NCI-H2196 (cell line): ENCODE measurements at regions not wholly inside any gene's neighbourhood (a gene's known extent, or its start where the extent isn't known, plus 50 kb on each side); places are given as distances from the start of the nearest gene placed in this dataset.

Source experiments
- DNase-seq: peaks from one replicate; lab custom pipeline; 2025; ENCODE audit not compliant: unreplicated experiment; lab: John Stamatoyannopoulos, UW

- peak; percentile 20 for DNase-seq
Measured at GRCh38 chr22:44615602-44616180, 86.3 kb upstream of the PRR5 start.

DNA sequence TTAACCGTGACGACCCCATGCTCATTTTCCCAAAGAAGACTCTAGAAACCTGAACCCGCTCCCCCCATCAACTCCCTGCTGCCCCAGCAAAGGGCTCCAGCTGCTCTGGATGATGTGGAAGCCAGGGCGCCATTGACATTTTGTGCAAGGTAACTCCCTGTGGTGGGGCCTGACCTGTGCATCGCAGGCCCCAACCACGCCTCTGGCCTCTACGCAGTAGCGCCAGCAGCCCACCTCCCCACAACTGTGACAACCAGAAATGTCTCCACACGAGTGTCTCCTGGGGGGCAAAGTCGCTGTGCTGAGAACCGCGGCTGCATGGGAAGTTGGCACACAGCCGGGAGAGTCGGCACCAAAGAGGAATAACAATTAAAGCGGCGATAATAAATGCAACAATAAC is 86.9 kb upstream of the PRR5 start:
- no peak for DNase-seq

GRCh38 chr22:44613196-44613595 is 88.8 kb upstream of the PRR5 start:
- no peak for DNase-seq

- no peak for DNase-seq
Measured at GRCh38 chr22:44611880-44612496, 90.0 kb upstream of the PRR5 start.

DNA sequence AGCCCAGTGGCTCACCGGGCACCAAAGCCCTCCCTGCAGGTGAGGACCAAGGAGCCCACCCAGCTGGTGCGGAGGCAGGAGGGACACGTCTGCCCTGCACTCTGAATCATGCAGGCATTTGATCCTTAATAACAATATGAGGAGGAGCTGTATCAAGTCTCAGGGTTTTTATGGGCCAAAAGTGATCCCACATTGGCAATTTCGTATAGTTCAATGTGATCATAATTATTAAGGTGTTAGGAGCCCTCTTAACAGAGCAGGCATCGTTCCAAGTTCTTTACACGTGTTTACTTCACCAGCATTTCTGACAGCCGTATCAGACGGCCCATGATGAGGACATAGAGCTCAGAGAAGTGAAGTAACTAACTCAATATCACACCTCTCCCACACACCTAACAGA is 91.9 kb upstream of the PRR5 start:
- no peak for DNase-seq

DNA sequence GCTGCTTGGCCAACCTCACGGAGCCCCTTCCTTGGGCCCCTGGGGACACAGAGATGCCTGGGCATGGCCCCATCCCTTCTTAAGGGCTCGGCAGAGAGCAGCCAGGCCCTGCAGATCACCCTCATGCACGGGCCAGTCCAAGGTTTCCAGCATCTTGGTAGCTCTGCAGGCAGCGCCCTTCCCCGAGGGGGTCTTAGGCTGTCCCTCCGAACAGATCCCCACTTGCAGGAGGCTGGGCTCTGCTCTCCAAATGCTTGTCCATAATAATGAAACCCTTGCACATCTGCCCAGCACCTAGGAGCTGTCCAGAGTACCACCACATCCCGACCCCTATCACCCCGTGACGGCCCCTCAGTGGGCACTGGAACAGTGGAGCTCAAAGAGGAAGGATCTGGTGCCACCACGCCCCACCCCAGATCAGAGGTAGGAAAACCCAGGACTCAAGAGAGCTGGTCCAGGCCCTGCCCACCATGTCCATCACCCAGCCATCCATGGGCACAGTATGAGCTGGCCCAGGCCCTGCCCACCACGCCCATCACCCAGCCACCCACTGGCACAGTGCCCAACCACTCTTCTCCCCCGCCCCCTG is 92.5 kb upstream of the PRR5 start:
- no peak for DNase-seq

DNA sequence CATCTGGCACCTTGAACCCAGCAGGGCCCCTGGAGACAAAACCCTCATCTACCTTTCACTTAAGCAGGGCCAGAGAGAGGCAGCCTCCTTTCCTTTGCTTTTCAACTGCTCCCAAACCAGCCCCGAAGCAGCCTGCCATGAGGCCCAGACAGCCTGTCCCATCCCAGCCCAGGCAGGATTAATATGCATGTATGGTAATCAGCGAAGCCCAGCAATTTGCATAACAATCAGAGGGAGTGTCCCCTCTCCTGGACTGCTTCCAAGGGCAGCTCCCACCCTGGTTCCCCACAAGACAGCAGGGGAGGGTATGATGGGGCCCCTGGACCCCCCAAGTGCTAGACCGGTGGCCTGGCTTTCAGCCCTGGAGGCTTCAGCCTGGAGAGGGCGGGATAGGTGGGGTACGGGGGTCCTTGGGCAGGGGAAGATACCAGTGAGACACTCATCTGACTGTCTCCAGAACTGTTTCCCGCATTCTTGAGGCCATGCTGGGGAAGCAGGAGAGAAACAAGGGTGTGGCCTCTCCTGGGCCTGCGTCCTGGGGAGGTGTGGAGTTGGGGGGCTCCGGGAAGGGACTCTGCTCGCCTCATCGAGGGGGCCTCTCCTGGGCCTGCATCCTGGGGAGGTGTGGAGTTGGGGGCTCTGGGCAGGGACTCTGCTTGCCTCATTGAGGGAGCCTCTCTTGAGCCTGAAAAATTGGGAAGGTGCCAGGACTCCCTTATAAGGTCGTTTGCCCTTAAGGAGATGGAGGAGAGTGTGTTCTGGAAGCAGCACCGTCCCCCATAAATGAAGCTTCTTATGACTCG is 93.2 kb upstream of the PRR5 start:
- peak; percentile 40 for DNase-seq

- no peak for DNase-seq
Measured at GRCh38 chr22:44606126-44606525, 95.9 kb upstream of the PRR5 start.

DNA sequence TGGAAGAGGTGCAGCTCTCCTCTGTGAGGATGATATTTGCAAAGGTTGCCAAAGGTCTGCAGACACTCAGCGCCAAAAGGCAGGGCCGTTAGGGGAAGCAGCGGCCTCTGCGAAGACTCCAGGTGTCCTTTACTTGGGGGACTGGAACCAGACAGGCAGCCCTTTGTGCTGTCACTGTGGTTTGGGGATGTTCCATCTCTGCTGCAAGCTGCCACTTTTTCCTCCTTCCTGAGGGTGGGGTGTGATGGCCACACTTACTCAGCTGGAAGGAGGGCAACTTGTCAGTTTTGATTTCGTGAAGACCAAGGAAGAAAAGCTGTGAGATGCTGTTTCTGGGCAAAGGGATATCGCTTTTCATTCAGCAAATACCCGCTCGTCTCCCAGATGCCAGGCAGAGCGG is 96.5 kb upstream of the PRR5 start:
- no peak for DNase-seq

- DNase-seq: no peak
Measured at GRCh38 chr22:44604991-44605390, 97.0 kb upstream of the PRR5 start.

DNA sequence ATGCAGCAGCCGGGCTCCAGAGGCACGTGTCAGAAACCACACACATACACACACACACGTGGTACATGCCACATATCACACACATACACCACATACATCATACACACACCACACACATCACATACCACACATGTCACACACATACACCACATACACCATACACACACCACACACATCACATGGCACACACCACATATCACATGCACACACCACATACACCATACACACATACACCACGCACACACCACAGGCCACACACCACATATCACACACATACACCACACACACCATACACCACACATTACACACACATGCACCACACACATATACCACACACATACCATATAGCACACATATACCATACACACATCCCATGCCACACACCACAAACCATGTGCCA is 97.5 kb upstream of the PRR5 start:
- DNase-seq: no peak

DNA sequence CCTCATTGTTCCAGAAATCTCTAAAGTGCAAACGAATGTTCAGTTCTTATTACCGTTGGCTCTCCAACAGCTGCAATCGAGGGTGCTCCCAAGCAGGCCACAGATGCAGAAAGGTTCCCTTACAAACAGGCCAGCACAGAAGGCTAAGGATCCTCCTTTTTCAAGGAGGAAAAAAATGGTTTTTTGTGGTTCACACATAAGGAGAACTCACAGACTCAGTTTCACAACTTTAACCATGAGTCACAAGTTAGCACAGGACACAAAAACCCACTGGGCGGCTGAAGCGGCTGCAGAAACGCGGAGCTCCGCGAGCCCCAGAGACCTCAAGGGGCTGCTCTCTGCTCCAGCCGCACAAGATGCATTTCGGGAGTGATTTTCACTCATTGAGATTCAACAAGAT is 98.2 kb upstream of the PRR5 start:
- DNase-seq: no peak

- no peak for DNase-seq
Measured at GRCh38 chr22:44601725-44602124, 100.3 kb upstream of the PRR5 start.

GRCh38 chr22:44601189-44601588 is 100.8 kb upstream of the PRR5 start:
- no peak for DNase-seq

DNA sequence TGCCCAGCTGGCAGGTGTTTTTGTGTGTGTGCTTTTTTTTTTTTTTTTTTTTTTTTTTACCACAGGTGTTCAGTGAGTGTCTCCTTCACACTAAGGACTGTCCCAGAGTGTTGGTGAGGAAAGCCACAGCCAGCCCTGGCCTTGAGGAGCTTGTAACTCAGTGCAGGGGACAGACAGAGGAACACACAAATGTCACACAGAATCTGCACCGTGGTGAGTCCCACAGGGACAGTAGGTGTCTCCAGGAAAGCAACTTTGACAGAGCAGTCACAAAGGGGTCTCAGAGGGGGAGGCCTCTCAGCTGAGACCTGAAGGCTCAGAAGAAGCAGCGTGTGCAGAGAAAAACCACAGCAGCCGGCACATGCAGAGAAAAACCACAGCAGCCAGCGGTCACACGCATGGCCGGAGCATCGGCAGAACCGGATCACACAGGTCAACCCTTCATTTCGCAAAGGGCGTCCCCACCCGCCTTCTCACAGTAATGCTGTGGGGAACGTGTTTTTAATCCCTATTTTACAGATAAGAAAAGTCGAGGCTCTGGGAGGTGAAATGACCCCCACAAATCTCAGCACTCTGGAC is 101.7 kb upstream of the PRR5 start:
- DNase-seq: no peak

GRCh38 chr22:44599500-44600140 is 101.6 kb upstream of the RTL6 start:
- no peak for DNase-seq

DNA sequence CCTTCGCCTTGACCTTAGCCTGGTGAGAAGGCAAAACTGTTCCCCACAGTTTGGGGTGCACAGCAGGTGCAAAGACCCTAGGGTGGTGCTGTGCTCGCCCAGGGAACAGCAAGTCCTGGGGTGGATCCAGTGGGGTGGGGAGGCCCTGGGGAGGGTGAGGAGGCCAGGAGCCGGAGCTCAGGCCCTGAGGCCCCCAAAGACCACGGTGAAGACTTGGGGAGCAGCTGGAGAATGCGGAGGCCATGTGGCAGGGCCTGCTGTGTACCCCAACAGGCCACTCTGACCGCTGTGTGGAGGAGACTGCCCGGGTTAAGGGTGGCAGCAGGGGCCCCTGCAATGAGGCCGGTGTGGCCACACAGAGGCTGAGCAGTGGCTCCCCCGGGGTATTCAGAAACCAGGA is 101.1 kb upstream of the RTL6 start:
- DNase-seq: no peak

DNA sequence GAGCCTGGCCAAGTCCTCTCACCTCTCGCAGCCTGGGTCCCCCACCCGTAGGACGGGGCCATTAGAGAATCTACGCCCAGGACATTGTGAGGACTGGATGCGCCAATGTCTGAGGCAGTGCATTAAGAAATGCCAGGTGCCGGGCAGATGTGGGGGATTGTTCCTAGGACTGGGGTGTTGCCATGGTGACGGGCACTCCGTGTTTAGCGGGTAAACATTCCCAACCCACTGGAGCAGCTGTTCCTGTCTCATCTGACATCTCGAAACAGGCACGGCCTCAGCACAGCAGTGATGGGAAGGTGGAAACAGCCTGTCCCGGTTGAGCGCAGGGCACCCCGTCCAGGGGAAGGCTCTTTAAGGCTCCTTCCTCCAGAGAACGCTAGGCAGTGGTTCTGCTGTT is 99.6 kb upstream of the RTL6 start:
- DNase-seq: peak; percentile 65

DNA sequence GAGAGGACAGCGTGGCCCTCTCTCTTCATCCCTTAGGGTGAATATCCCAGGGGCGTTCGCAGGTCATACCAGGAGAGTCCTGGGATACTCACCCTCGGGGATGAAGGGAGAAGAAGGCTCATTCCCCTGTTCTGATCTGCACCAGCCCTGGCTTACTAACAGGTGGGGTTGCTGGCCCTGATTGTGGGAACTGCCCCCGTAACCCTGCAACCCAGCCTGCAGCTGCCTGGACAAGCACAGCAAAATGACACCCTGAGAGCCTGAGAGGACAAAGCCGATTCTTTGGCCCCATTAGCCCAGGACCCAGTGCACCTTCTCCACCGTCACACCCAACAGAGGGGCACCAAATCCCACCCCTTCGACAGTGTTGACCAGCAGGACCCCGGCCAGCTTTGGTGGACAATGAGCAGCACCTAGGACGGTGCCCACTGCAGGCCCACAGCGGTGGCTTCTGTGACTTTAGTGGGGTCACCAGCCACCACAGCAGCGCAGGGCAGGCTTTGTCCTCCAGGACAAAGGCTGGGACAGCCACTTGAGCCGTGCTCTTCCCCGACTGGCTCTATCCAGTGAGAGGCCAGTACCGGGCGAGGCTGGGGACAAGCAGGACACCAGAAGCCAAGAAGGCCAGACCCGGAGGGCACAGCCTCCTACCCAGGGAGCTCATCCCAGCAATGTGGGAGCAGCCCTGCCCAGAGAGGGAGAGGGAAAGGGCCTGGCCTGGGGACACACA is 98.5 kb upstream of the RTL6 start:
- no peak for DNase-seq

DNA sequence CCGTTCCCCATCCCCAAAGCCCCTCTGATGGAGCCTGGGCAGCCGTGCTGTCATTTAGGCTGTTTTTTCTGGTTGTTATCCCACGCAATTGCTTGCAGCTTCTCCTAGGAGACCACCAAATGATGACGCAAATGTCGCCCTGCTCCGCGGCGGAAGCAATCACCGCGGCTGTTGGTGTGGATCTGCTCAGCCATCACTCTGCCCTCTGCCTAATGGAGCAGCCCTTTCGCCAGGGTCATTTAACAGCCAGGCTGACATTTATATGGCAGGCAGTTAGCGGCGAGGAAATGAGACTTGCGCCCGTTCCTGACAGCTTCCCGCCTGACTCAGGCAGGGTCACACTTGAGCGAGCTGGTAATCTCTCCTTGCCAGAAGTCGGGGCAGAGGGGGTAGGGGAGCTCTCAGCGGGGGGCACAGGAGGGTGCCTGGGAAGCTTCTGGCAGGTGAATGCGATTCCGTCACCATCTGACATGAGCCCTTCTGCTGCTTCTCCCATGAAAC is 97.9 kb upstream of the RTL6 start:
- DNase-seq: no peak
